ENCODE measurements at regions not wholly inside any gene's neighbourhood (a gene's known extent, or its start where the extent isn't known, plus 50 kb on each side); places are given as distances from the start of the nearest gene placed in this dataset.

DNA sequence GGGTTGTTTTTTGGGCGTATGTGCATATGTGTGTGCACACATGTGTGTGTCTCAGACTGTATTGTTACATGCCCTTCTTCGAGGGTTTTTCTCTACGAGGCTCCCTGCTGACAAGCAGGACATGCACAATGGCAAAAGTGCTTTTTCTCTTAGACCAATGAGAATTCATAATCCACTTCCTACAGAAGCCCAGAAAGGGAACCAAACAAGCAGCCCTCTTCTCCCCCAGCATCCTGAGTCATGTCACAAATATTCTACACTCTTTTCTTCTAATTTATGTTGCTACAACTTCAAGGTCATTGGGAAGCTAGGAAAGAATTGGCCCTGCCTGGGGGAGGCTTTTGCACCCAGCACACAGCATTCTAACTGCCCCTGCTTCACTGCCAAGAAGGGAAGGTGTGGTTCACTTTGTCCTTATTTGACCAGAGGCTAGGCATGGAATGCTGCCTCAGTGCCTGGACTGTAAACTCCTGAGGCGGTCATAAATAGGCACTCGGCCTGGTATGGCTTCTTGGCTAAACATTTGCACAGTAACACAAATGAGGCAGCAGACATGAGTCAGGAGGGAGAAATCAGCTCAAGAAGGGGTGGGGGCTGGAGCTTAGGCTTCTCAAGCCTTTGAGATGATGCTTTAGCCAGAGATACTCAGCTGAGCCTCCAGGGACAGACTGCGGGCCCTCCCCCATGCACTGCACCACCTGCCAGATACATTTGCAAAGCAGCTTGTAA, 92.7 kb upstream of the KLF7 start:
- ATAC-seq (ENCODE audit: low read depth) (no peak), DNase-seq (no peak)
- no peak overlapping the region for H3K4me2 ChIP-seq (replicated peaks; ENCODE audit: low read depth, low read length, poor library complexity, severe bottlenecking)
- H3K79me2 ChIP-seq (ENCODE audit: control insufficient read depth, insufficient read depth, low read length) = no peaks in the 10 kb centered on the region
- ChIA-PET CTCF (no interaction called here), POLR2A (no interaction called here)
- H3K4me1 Mint-ChIP-seq = peaks cover 16% of the 10 kb centered on the region
- H3K9ac ChIP-seq (ENCODE audit: low read length) = no peak overlapping the region
- H3K4me3 Mint-ChIP-seq = no peak overlapping the region
- WGBS (ENCODE audit: insufficient coverage) = 61% methylated on average over 6 of the region's 6 CpGs
- no peaks in the 10 kb centered on the region for H4K20me1 ChIP-seq (ENCODE audit: control insufficient read depth, insufficient read depth, low read length, poor library complexity, severe bottlenecking)
- H3K9me3 ChIP-seq (ENCODE audit: control extremely low read depth in 1 of 3, control insufficient read depth in 2 of 3, insufficient read depth in 1 of 3, low read length in 2 of 3) = no peaks in the 10 kb centered on the region
- H3K27me3 ChIP-seq (replicated peaks in 1 of 4; ENCODE audit: control extremely low read depth in 1 of 4, control insufficient read depth in 3 of 4, insufficient read depth in 4 of 4, low read length in 3 of 4) = peaks cover 0 to 6% (median 0%) of the 10 kb centered on the region in 4 experiments
- peaks cover 8 to 10% of the 10 kb centered on the region in 2 donors for H3K4me1 ChIP-seq (ENCODE audit: control insufficient read depth in 2 of 2, insufficient read depth in 2 of 2, low read length in 2 of 2)
- TF ChIP-seq, protein P1, sequence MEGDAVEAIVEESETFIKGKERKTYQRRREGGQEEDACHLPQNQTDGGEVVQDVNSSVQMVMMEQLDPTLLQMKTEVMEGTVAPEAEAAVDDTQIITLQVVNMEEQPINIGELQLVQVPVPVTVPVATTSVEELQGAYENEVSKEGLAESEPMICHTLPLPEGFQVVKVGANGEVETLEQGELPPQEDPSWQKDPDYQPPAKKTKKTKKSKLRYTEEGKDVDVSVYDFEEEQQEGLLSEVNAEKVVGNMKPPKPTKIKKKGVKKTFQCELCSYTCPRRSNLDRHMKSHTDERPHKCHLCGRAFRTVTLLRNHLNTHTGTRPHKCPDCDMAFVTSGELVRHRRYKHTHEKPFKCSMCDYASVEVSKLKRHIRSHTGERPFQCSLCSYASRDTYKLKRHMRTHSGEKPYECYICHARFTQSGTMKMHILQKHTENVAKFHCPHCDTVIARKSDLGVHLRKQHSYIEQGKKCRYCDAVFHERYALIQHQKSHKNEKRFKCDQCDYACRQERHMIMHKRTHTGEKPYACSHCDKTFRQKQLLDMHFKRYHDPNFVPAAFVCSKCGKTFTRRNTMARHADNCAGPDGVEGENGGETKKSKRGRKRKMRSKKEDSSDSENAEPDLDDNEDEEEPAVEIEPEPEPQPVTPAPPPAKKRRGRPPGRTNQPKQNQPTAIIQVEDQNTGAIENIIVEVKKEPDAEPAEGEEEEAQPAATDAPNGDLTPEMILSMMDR (IDR thresholded peaks at IDR 0.05) = no peak
- TF ChIP-seq EZH2 (IDR thresholded peaks at IDR 0.05; ENCODE audit: borderline replicate concordance, insufficient read depth, low read depth, low read length, poor library complexity, severe bottlenecking) = no peak
- intact Hi-C loops (cut with micrococcal nuclease) = no loop called here
- H3K27ac Mint-ChIP-seq = no peak overlapping the region
- no peak overlapping the region for H2AFZ ChIP-seq (ENCODE audit: insufficient read depth, low read depth, low read length, poor library complexity, severe bottlenecking)
- H3K4me3 ChIP-seq (ENCODE audit: control extremely low read depth in 1 of 5, extremely low read depth in 1 of 5, insufficient read depth in 1 of 5, low read depth in 2 of 5, low read length in 4 of 5) = no peak overlapping the region
- no peaks in the 10 kb centered on the region for H3K36me3 ChIP-seq (replicated peaks in 1 of 2; ENCODE audit: control extremely low read depth in 1 of 2, control insufficient read depth in 1 of 2, extremely low read depth in 1 of 2, insufficient read depth in 2 of 2, low read length in 1 of 2)
- H3K9me3 Mint-ChIP-seq (ENCODE audit: insufficient read depth) = no peaks in the 10 kb centered on the region
- no peak overlapping the region for H3K27ac ChIP-seq (ENCODE audit: low read length in 2 of 2)
- peaks cover 28% of the 10 kb centered on the region for H3K27me3 Mint-ChIP-seq

GRCh38 chr2:207260021-207260420, 94.3 kb upstream of the KLF7 start:
- no peaks in the 10 kb centered on the region for H4K20me1 ChIP-seq (ENCODE audit: control insufficient read depth, insufficient read depth, low read length, poor library complexity, severe bottlenecking)
- ATAC-seq (ENCODE audit: low read depth) (no peak), DNase-seq (no peak)
- no peak overlapping the region for H3K4me2 ChIP-seq (replicated peaks; ENCODE audit: low read depth, low read length, poor library complexity, severe bottlenecking)
- H3K9me3 ChIP-seq (ENCODE audit: control extremely low read depth in 1 of 3, control insufficient read depth in 2 of 3, insufficient read depth in 1 of 3, low read length in 2 of 3) = no peaks in the 10 kb centered on the region
- H2AFZ ChIP-seq (ENCODE audit: insufficient read depth, low read depth, low read length, poor library complexity, severe bottlenecking) = no peak overlapping the region
- Mint-ChIP-seq H3K4me1 (peaks cover 5% of the 10 kb centered on the region), H3K27ac (no peak overlapping the region), H3K27me3 (peaks cover 22% of the 10 kb centered on the region), H3K4me3 (no peak overlapping the region), H3K9me3 (ENCODE audit: insufficient read depth) (no peaks in the 10 kb centered on the region)
- no peak overlapping the region for H3K27ac ChIP-seq (ENCODE audit: low read length in 2 of 2)
- H3K27me3 ChIP-seq (replicated peaks in 1 of 4; ENCODE audit: control extremely low read depth in 1 of 4, control insufficient read depth in 3 of 4, insufficient read depth in 4 of 4, low read length in 3 of 4) = peaks cover 0 to 6% (median 0%) of the 10 kb centered on the region in 4 experiments
- H3K4me3 ChIP-seq (ENCODE audit: control extremely low read depth in 1 of 5, extremely low read depth in 1 of 5, insufficient read depth in 1 of 5, low read depth in 2 of 5, low read length in 4 of 5) = no peak overlapping the region
- intact Hi-C loops (cut with micrococcal nuclease) = no loop called here
- ChIA-PET CTCF (no interaction called here), POLR2A (no interaction called here)
- no peak overlapping the region for H3K9ac ChIP-seq (ENCODE audit: low read length)
- H3K4me1 ChIP-seq (ENCODE audit: control insufficient read depth in 2 of 2, insufficient read depth in 2 of 2, low read length in 2 of 2) = peaks cover 3% of the 10 kb centered on the region in 2 donors
- no peaks in the 10 kb centered on the region for H3K36me3 ChIP-seq (replicated peaks in 1 of 2; ENCODE audit: control extremely low read depth in 1 of 2, control insufficient read depth in 1 of 2, extremely low read depth in 1 of 2, insufficient read depth in 2 of 2, low read length in 1 of 2)
- H3K79me2 ChIP-seq (ENCODE audit: control insufficient read depth, insufficient read depth, low read length) = no peaks in the 10 kb centered on the region
- no peak for TF ChIP-seq EZH2 (IDR thresholded peaks at IDR 0.05; ENCODE audit: borderline replicate concordance, insufficient read depth, low read depth, low read length, poor library complexity, severe bottlenecking)
- TF ChIP-seq, protein P1 (IDR thresholded peaks at IDR 0.05) = no peak
- WGBS (ENCODE audit: insufficient coverage) = no CpG with 5 or more reads among the region's 2 CpGs

Data from B cell (primary cell).